HCT116 (cell line): ENCODE measurements at regions not wholly inside any gene's neighbourhood (a gene's known extent, or its start where the extent isn't known, plus 50 kb on each side); places are given as distances from the start of the nearest gene placed in this dataset.

ENCODE experiments used
- ATAC-seq: fragments of 200-7000 bp; cut with Tn5 transposase; 2 replicates; pipeline ENCODE4 v1.9.1; 2020; ENCODE audit warnings: mild to moderate bottlenecking, moderate library complexity
- BruUV-seq: library from RNA; stranded (reverse); fragments of 400-500 nt; replicated peaks from 2 replicates; lab custom pipeline; 2021; lab: Mats Ljungman, UMichigan
- CTCF ChIA-PET: fragments of 300-600 bp; sonication (Branson Sonifier 250); formaldehyde crosslinking; loops from one replicate; lab custom pipeline; 2021; ENCODE audit warnings: antibody characterized with exemption; lab: Charles Lee
- POLR2A ChIA-PET: fragments of 300-600, 350-600 bp; sonication (Branson Sonifier 250); formaldehyde crosslinking; loops from one replicate; lab custom pipeline; 2021; ENCODE audit warnings: antibody characterized with exemption; lab: Charles Lee
- RAD21 ChIA-PET, 2 experiments: fragments of 300-600 bp; sonication (Branson Sonifier 250); formaldehyde crosslinking; loops; one replicate each; lab custom pipeline; 2023; ENCODE audit warnings: low total read pairs in 2 of 2; ENCODE audit not compliant: uncharacterized antibody in 2 of 2, unreplicated experiment in 2 of 2, low non-redundant PET in 1 of 2; lab: Charles Lee
- DNase-seq: peaks from one replicate; pipeline ENCODE4 v3.0.0-alpha.2; 2010; ENCODE audit warnings: low read depth, low spot score
- H2AFZ ChIP-seq: fragments of 200-600 bp; shearing (Covaris generic), sonication (generic); 2 replicates; pipeline ENCODE4 v1.6.1; 2017; ENCODE audit warnings: low read depth, mixed run types, mixed read lengths, antibody characterized with exemption, low read length; ENCODE audit not compliant: poor library complexity, severe bottlenecking
- H3K27ac ChIP-seq: 2 replicates; pipeline ENCODE4 v1.5.1; 2012; ENCODE audit warnings: low read depth, low read length
- H3K27me3 ChIP-seq: fragments of 200-600 bp; sonication (generic); 2 replicates; pipeline ENCODE4 v1.6.1; 2016; ENCODE audit warnings: mixed run types, low read length, mixed read lengths; ENCODE audit not compliant: insufficient read depth
- H3K36me3 ChIP-seq, 2 experiments: fragments of 200-500 bp in 1 of 2; fragments of 200-600 bp in 1 of 2; sonication (Bioruptor generic) in 1 of 2; sonication (generic) in 1 of 2; 2 replicates each; pipeline versions ENCODE4 v1.5.1 to v1.6.1; 2014 to 2016; ENCODE audit warnings: low read length in 2 of 2, inconsistent platforms in 1 of 2, mixed read lengths in 1 of 2, mixed run types in 1 of 2; ENCODE audit not compliant: insufficient read depth in 2 of 2, control insufficient read depth in 1 of 2
- H3K4me1 ChIP-seq, 2 experiments: fragments of 200-600 bp in 1 of 2; sonication (generic) in 1 of 2; 2 replicates each; pipeline versions ENCODE4 v1.5.1 to v1.6.1; 2012 to 2017; ENCODE audit warnings: low read length in 2 of 2, inconsistent platforms in 1 of 2, mild to moderate bottlenecking in 1 of 2, mixed read lengths in 1 of 2, mixed run types in 1 of 2, moderate library complexity in 1 of 2; ENCODE audit not compliant: insufficient read depth in 2 of 2, control insufficient read depth in 1 of 2
- H3K4me2 ChIP-seq: fragments of 200-600 bp; sonication (generic); 2 replicates; pipeline ENCODE4 v1.6.1; 2017; ENCODE audit warnings: mixed run types, low read length, mixed read lengths
- H3K4me3 ChIP-seq, 2 experiments: fragments of 200-600 bp in 1 of 2; sonication (generic) in 1 of 2; replicated peaks in 1 of 2; 2 replicates each; pipeline ENCODE4 v1.5.1; 2011 to 2016; ENCODE audit warnings: low read length in 2 of 2, control low read depth in 1 of 2, low read depth in 1 of 2, mild to moderate bottlenecking in 1 of 2, mixed read lengths in 1 of 2, mixed run types in 1 of 2
- H3K79me2 ChIP-seq: fragments of 200-600 bp; sonication (generic); 2 replicates; pipeline ENCODE4 v1.6.1; 2017; ENCODE audit warnings: mild to moderate bottlenecking, mixed run types, low read length, moderate library complexity, mixed read lengths; ENCODE audit not compliant: insufficient read depth
- H3K9ac ChIP-seq: fragments of 200-600 bp; sonication (generic); 2 replicates; pipeline ENCODE4 v1.6.1; 2016; ENCODE audit warnings: low read length, mixed read lengths
- H3K9me2 ChIP-seq: fragments of 200-600 bp; sonication (generic), shearing (Covaris generic); 2 replicates; pipeline ENCODE4 v1.6.1; 2017; ENCODE audit warnings: mixed run types, mild to moderate bottlenecking, moderate library complexity; ENCODE audit not compliant: insufficient read depth
- H3K9me3 ChIP-seq, 2 experiments: fragments of 200-500 bp in 1 of 2; fragments of 200-600 bp in 1 of 2; sonication (Bioruptor generic) in 1 of 2; sonication (generic) in 1 of 2; 2 replicates each; pipeline ENCODE4 v1.6.1; 2014 to 2017; ENCODE audit warnings: low read length in 2 of 2, mixed read lengths in 2 of 2, inconsistent platforms in 1 of 2, low read depth in 1 of 2, mild to moderate bottlenecking in 1 of 2, mixed run types in 1 of 2, moderate library complexity in 1 of 2; ENCODE audit not compliant: control insufficient read depth in 1 of 2, insufficient read depth in 1 of 2
- H4K20me1 ChIP-seq: fragments of 200-600 bp; sonication (generic), shearing (Covaris generic); 2 replicates; pipeline ENCODE4 v1.6.1; 2017; ENCODE audit warnings: mixed run types, mild to moderate bottlenecking, moderate library complexity; ENCODE audit not compliant: insufficient read depth
- EGR1 ChIP-seq: IDR thresholded peaks from 2 replicates; pipeline ENCODE4 v1.6.1; 2012; ENCODE audit warnings: low read depth
- ELF1 ChIP-seq: IDR thresholded peaks from 2 replicates; pipeline ENCODE4 v1.6.1; 2012; ENCODE audit warnings: low read depth, borderline replicate concordance
- EZH2 ChIP-seq: fragments of 200-600 bp; sonication (generic); IDR thresholded peaks from 2 replicates; pipeline ENCODE4 v1.6.1; 2017; ENCODE audit warnings: antibody characterized with exemption, mixed run types
- JUND ChIP-seq: IDR thresholded peaks from 2 replicates; pipeline ENCODE4 v1.6.1; 2012
- TCF7L2 ChIP-seq: IDR thresholded peaks from 2 replicates; pipeline ENCODE4 v1.7.0; 2011; ENCODE audit warnings: borderline replicate concordance, inconsistent platforms; ENCODE audit not compliant: insufficient read depth, insufficient read length; ENCODE audit errors: extremely low read depth
- ZBTB33 ChIP-seq: IDR thresholded peaks from 2 replicates; pipeline ENCODE4 v1.6.1; 2011; ENCODE audit warnings: mild to moderate bottlenecking, low read length, moderate library complexity; ENCODE audit not compliant: insufficient replicate concordance; ENCODE audit errors: extremely low read depth
- intact Hi-C: fragments of 100-400 bp; cut with micrococcal nuclease; formaldehyde crosslinking; loops from 2 replicates; pipeline ENCODE4 v1.10.0; 2022
- TF ChIP-seq, protein P1 (sequence below): IDR thresholded peaks from 2 replicates; pipeline ENCODE4 v1.6.1; 2012

DNA sequence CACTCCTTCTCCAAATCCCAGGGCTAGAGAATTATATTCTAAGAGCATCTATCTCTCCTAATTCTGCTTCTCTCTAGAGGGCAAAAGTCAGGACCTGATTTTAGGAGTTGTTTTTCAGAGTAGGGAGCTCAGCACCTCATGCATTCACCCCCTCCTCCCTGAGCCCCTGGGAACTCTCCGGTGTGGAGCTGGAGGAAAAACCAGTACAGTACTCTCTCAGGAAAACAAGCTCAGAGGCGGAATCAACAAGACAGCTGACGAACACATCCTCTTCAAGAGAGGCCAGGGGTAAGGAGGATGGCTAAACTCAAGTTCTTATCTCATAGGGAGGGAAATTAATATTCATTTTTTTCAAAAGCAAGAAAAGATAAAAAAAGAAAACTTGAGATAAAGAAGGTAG, 120.1 kb upstream of the CDYL start:
- H3K27ac ChIP-seq: no peak overlapping the region
- no peaks in the 10 kb centered on the region for H4K20me1 ChIP-seq
- H3K4me2 ChIP-seq: no peak overlapping the region
- TF ChIP-seq EZH2: no peak
- TF ChIP-seq TCF7L2: no peak
- TF ChIP-seq ZBTB33: no peak
- TF ChIP-seq JUND: no peak
- TF ChIP-seq, protein P1, sequence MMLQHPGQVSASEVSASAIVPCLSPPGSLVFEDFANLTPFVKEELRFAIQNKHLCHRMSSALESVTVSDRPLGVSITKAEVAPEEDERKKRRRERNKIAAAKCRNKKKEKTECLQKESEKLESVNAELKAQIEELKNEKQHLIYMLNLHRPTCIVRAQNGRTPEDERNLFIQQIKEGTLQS: no peak
- TF ChIP-seq EGR1: no peak
- TF ChIP-seq ELF1: no peak
- no peaks in the 10 kb centered on the region for H3K4me1 ChIP-seq
- no peak for DNase-seq
- H3K9ac ChIP-seq: no peak overlapping the region
- BruUV-seq: no TSS peak
- no peaks in the 10 kb centered on the region for H3K79me2 ChIP-seq
- H3K9me3 ChIP-seq: no peaks in the 10 kb centered on the region
- no peak for ATAC-seq
- no peaks in the 10 kb centered on the region for H3K36me3 ChIP-seq
- ChIA-PET RAD21 (no interaction called here), POLR2A (interaction anchor here (0.8 kb wide), 1 partner anchor 9 kb away, joined by 3 read pairs; no protein-coding TSS in a partner anchor), CTCF (no interaction called here)
- no peaks in the 10 kb centered on the region for H3K27me3 ChIP-seq
- no peak overlapping the region for H2AFZ ChIP-seq
- no peak overlapping the region for H3K4me3 ChIP-seq
- no peaks in the 10 kb centered on the region for H3K9me2 ChIP-seq
- intact Hi-C loops: no loop called here
